ENCODE measurements at regions not wholly inside any gene's neighbourhood (a gene's known extent, or its start where the extent isn't known, plus 50 kb on each side); places are given as distances from the start of the nearest gene placed in this dataset.

- no peak for TF ChIP-seq CTCF (IDR thresholded peaks at IDR 0.05; ENCODE audit: borderline replicate concordance, extremely low read depth, low read length, poor library complexity, severe bottlenecking)
- no peak for TF ChIP-seq EZH2 (IDR thresholded peaks at IDR 0.05; ENCODE audit: borderline replicate concordance, low read depth, low read length, severe bottlenecking)
Measured at GRCh38 chr7:21185653-21186265, 242.1 kb upstream of the SP4 start.

All from DND-41 (cell line).